K562 (cell line): ENCODE measurements at regions not wholly inside any gene's neighbourhood (a gene's known extent, or its start where the extent isn't known, plus 50 kb on each side); places are given as distances from the start of the nearest gene placed in this dataset.

Source experiments
- ATAC-seq: fragments of 200-7000 bp; cut with Tn5 transposase; 3 replicates; pipeline ENCODE4 v1.9.1; 2020; ENCODE audit warnings: moderate library complexity
- BruUV-seq: library from RNA; stranded (reverse); fragments of 400-500 nt; replicated peaks from 2 replicates; lab custom pipeline; 2021; lab: Mats Ljungman, UMichigan
- CTCF ChIA-PET: fragments of 300-600 bp; formaldehyde crosslinking; extraction: SDS; loops from one replicate; lab custom pipeline; 2021; ENCODE audit warnings: low intra/inter-chr PET ratio; lab: Yijun Ruan, JAX
- POLR2A ChIA-PET: fragments of 300-600, 350-650 bp; sonication (Branson Sonifier 250); formaldehyde crosslinking; extraction: SDS; loops from one replicate; lab custom pipeline; 2021; ENCODE audit warnings: antibody characterized with exemption, inconsistent platforms; lab: Yijun Ruan, JAX
- DNase-seq, 4 experiments: peaks; one replicate each; pipeline versions ENCODE4 v3.0.0 to v3.0.0-alpha.2; 2011 to 2018; ENCODE audit warnings: low spot score in 3 of 4, mixed read lengths in 3 of 4; ENCODE audit errors: extremely low read depth in 1 of 4
- FAIRE-seq: peaks from 2 replicates; lab custom pipeline; 2011; peaks lifted over from hg19 to GRCh38; lab: Jason Lieb, UNC
- H2AFZ ChIP-seq: 2 replicates; pipeline ENCODE4 v1.6.0; 2011; ENCODE audit warnings: low read depth, low read length, control low read depth, inconsistent platforms
- H3K27ac ChIP-seq: fragments of 200-600 bp; 3 replicates; pipeline ENCODE4 v1.8.0; 2011; ENCODE audit warnings: low read depth, mild to moderate bottlenecking, control low read depth, inconsistent platforms, low read length, moderate library complexity, mixed read lengths; ENCODE audit errors: extremely low read depth
- H3K27me3 ChIP-seq, 2 experiments: fragments of 300-600 bp in 1 of 2; 2 replicates in 1 of 2; 3 replicates in 1 of 2; pipeline versions ENCODE4 v1.6.0 to v1.8.0; 2011; ENCODE audit warnings: inconsistent platforms in 2 of 2, low read length in 2 of 2, mild to moderate bottlenecking in 1 of 2, mixed read lengths in 1 of 2, moderate library complexity in 1 of 2; ENCODE audit not compliant: control insufficient read depth in 2 of 2, insufficient read depth in 2 of 2
- H3K36me3 ChIP-seq: fragments of 300-600 bp; 3 replicates; pipeline ENCODE4 v1.8.0; 2011; ENCODE audit warnings: mild to moderate bottlenecking, low read length, inconsistent platforms; ENCODE audit not compliant: control insufficient read depth, insufficient read depth
- H3K4me1 ChIP-seq, 2 experiments: fragments of 200-600 bp in 1 of 2; replicated peaks in 1 of 2; 2 replicates in 1 of 2; 3 replicates in 1 of 2; pipeline versions ENCODE4 v1.5.1 to v1.8.0; 2011; ENCODE audit warnings: inconsistent platforms in 2 of 2, low read length in 2 of 2, mild to moderate bottlenecking in 1 of 2, mixed read lengths in 1 of 2, moderate library complexity in 1 of 2; ENCODE audit not compliant: control insufficient read depth in 2 of 2, insufficient read depth in 2 of 2
- H3K4me2 ChIP-seq: 2 replicates; pipeline ENCODE4 v1.6.1; 2011; ENCODE audit warnings: low read length, control low read depth, inconsistent platforms, mixed read lengths; ENCODE audit not compliant: insufficient read depth
- H3K4me3 ChIP-seq: fragments of 200-600 bp; sonication (generic), shearing (Covaris generic); 2 replicates; pipeline ENCODE4 v1.5.1; 2016; ENCODE audit warnings: control low read depth, inconsistent platforms
- H3K79me2 ChIP-seq: fragments of 200-600 bp; 3 replicates; pipeline ENCODE4 v1.8.0; 2011; ENCODE audit warnings: low read length, inconsistent platforms; ENCODE audit not compliant: control insufficient read depth, insufficient read depth
- H3K9ac ChIP-seq, 2 experiments: 2 replicates each; pipeline versions ENCODE4 v1.6.0 to v1.6.1; 2011; ENCODE audit warnings: low read depth in 2 of 2, low read length in 2 of 2, control low read depth in 1 of 2, inconsistent platforms in 1 of 2, mild to moderate bottlenecking in 1 of 2, mixed read lengths in 1 of 2; ENCODE audit not compliant: insufficient read depth in 1 of 2
- H3K9me1 ChIP-seq: one replicate; pipeline ENCODE4 v1.6.0; 2011; ENCODE audit warnings: inconsistent platforms, mild to moderate bottlenecking, low read length, moderate library complexity; ENCODE audit not compliant: control insufficient read depth, insufficient read depth
- H3K9me3 ChIP-seq: replicated peaks from 2 replicates; pipeline ENCODE4 v1.5.1; 2011; ENCODE audit warnings: low read depth, low read length, inconsistent platforms; ENCODE audit not compliant: control insufficient read depth, insufficient read depth
- H4K20me1 ChIP-seq: replicated peaks from 2 replicates; pipeline ENCODE4 v1.6.1; 2011; ENCODE audit warnings: low read length, inconsistent platforms, mixed read lengths; ENCODE audit not compliant: control insufficient read depth, insufficient read depth
- CBFA2T3 ChIP-seq: fragments of 450-650 bp; IDR thresholded peaks from 2 replicates; pipeline ENCODE4 v1.6.1; 2017
- DMBX1 ChIP-seq: fragments of 250-450 bp; sonication (Bioruptor Pico); IDR thresholded peaks from 2 replicates; pipeline ENCODE4 v1.8.0; 2022; ENCODE audit warnings: inconsistent platforms, mild to moderate bottlenecking, moderate library complexity, borderline replicate concordance
- HDAC8 ChIP-seq: fragments of 450-650 bp; IDR thresholded peaks from 2 replicates; pipeline ENCODE4 v1.6.1; 2016; ENCODE audit warnings: mild to moderate bottlenecking, missing genetic modification characterization, moderate library complexity, missing compliant biosample characterization
- HNRNPL ChIP-seq: fragments of 200-400 bp; formaldehyde crosslinking; IDR thresholded peaks from 2 replicates; pipeline ENCODE4 v1.6.1; 2017; ENCODE audit warnings: low read depth, mild to moderate bottlenecking, low read length
- MAFF ChIP-seq: IDR thresholded peaks from 2 replicates; pipeline ENCODE4 v1.6.1; 2012; ENCODE audit warnings: low read length, improper control_type of control experiment
- MAFG ChIP-seq: fragments of 450-650 bp; conservative IDR thresholded peaks from 2 replicates; pipeline ENCODE4 v1.6.1; 2016; ENCODE audit warnings: missing genetic modification characterization, missing compliant biosample characterization
- MAFK ChIP-seq: IDR thresholded peaks from 2 replicates; pipeline ENCODE4 v1.6.1; 2011; ENCODE audit warnings: low read length, improper control_type of control experiment
- PHF20 ChIP-seq: fragments of 450-650 bp; IDR thresholded peaks from 2 replicates; pipeline ENCODE4 v1.6.1; 2018; ENCODE audit not compliant: partially characterized antibody
- POLR2B ChIP-seq: fragments of 450-650 bp; IDR thresholded peaks from 2 replicates; pipeline ENCODE4 v1.6.1; 2018; ENCODE audit warnings: low read depth; ENCODE audit not compliant: partially characterized antibody
- PURB ChIP-seq: sonication (generic); formaldehyde crosslinking; IDR thresholded peaks from 2 replicates; pipeline ENCODE4 v1.9.0; 2021; ENCODE audit warnings: low read depth, mild to moderate bottlenecking, missing genetic modification reagents
- SAP30 ChIP-seq: fragments of 200-600 bp; sonication (generic); IDR thresholded peaks from 2 replicates; pipeline ENCODE4 v1.6.1; 2012; ENCODE audit warnings: borderline replicate concordance, low read depth, mild to moderate bottlenecking, moderate library complexity, low read length, control low read depth, inconsistent platforms; ENCODE audit not compliant: insufficient read depth, poor library complexity, severe bottlenecking
- SRSF1 ChIP-seq: fragments of 200-400 bp; formaldehyde crosslinking; IDR thresholded peaks from 2 replicates; pipeline ENCODE4 v1.6.1; 2017; ENCODE audit warnings: mild to moderate bottlenecking, low read depth, low read length, moderate library complexity
- SRSF9 ChIP-seq: fragments of 200-400 bp; formaldehyde crosslinking; IDR thresholded peaks from 2 replicates; pipeline ENCODE4 v1.6.1; 2017; ENCODE audit warnings: low read depth, low read length, borderline replicate concordance
- THAP12 ChIP-seq: fragments of 250-450 bp; sonication (Bioruptor Pico); IDR thresholded peaks from 2 replicates; pipeline ENCODE4 v1.9.0; 2021; ENCODE audit warnings: mild to moderate bottlenecking, inconsistent platforms
- ZNF316 ChIP-seq: fragments of 450-650 bp; IDR thresholded peaks from 2 replicates; pipeline ENCODE4 v1.6.1; 2016
- ZNF584 ChIP-seq: fragments of 200-800 bp; sonication (Bioruptor generic); IDR thresholded peaks from 2 replicates; pipeline ENCODE4 v1.6.1; 2016; ENCODE audit warnings: low read depth, mild to moderate bottlenecking, missing genetic modification characterization, missing compliant biosample characterization
- WGBS: fragments of 100-300 bp; shearing (Covaris generic); methylation state at CpG from one replicate; pipeline ENCODE4 v1.1.6; 2016; ENCODE audit warnings: low coverage, mixed read lengths; ENCODE audit not compliant: insufficient coverage; ENCODE audit errors: missing lambda C conversion rate; 5-methylcytosine and 5-hydroxymethylcytosine counted together
- in situ Hi-C: fragments of 300-500 bp; cut with MboI; formaldehyde crosslinking; loops from 4 replicates; pipeline ENCODE4 v1.15.0; 2018; ENCODE audit warnings: inconsistent platforms, mixed read lengths
- intact Hi-C: fragments of 100-400 bp; cut with micrococcal nuclease; formaldehyde crosslinking; loops from 2 replicates; pipeline ENCODE4 v1.14.2; 2022

GRCh38 chr4:122517345-122517744, 60.8 kb upstream of the IL2 start:
- no peak for TF ChIP-seq PURB
- TF ChIP-seq POLR2B, result no peak
- TF ChIP-seq MAFK, result peak; percentile 21; the same call in 1 of the 2 replicates
- TF ChIP-seq MAFG (tag), result peak; percentile 51
- peak; percentile 41; the same call in 1 of the 2 replicates for TF ChIP-seq MAFF
- TF ChIP-seq ZNF316, result peak; percentile 76
- TF ChIP-seq, all 486 proteins: peak for 4
- intact Hi-C loops (no loop called here), in situ Hi-C loops (no loop called here)
- H3K79me2 ChIP-seq, result no peaks in the 10 kb centered on the region
- no peak for FAIRE-seq
- H3K9ac ChIP-seq, result no peak overlapping the region
- no peak for ATAC-seq
- no peak overlapping the region for H3K4me2 ChIP-seq
- no peaks in the 10 kb centered on the region for H4K20me1 ChIP-seq
- no peaks in the 10 kb centered on the region; the same call in 1 of the 2 replicates for H3K9me3 ChIP-seq
- H3K9me1 ChIP-seq, result no peaks in the 10 kb centered on the region
- 19% methylated on average over 1 of the region's 1 CpG for WGBS
- POLR2A ChIA-PET, result no interaction called here
- H3K36me3 ChIP-seq, result no peaks in the 10 kb centered on the region
- no peak overlapping the region for H2AFZ ChIP-seq
- no peak overlapping the region for H3K4me3 ChIP-seq
- CTCF ChIA-PET, result no interaction called here
- H3K27me3 ChIP-seq, result no peaks in the 10 kb centered on the region
- no peak for DNase-seq
- no peak overlapping the region for H3K27ac ChIP-seq
- no TSS peak for BruUV-seq
- no peaks in the 10 kb centered on the region for H3K4me1 ChIP-seq

- CTCF ChIA-PET, result no interaction called here
- no peak for FAIRE-seq
- no peaks in the 10 kb centered on the region for H3K4me1 ChIP-seq
- TF ChIP-seq SAP30, result no peak
- TF ChIP-seq THAP12 (CRISPR knock-in tag), result no peak
- TF ChIP-seq PHF20, result no peak
- no peak for TF ChIP-seq ZNF584 (CRISPR knock-in tag)
- TF ChIP-seq DMBX1 (CRISPR knock-in tag), result no peak
- TF ChIP-seq HNRNPL, result no peak
- TF ChIP-seq CBFA2T3, result no peak
- no peak for TF ChIP-seq HDAC8
- no peak for TF ChIP-seq SRSF9
- no peak for TF ChIP-seq SRSF1
These were observed 59.9 kb upstream of the IL2 start for GRCh38 chr4:122516376-122516775.

More at GRCh38 chr4:122516376-122516775, 59.9 kb upstream of the IL2 start:
- BruUV-seq, result no TSS peak
- no peak overlapping the region for H3K4me3 ChIP-seq
- POLR2A ChIA-PET, result no interaction called here
- no peaks in the 10 kb centered on the region for H3K79me2 ChIP-seq
- no peaks in the 10 kb centered on the region for H3K9me1 ChIP-seq
- DNase-seq (no peak), ATAC-seq (no peak)
- intact Hi-C loops, result no loop called here
- no peak overlapping the region for H2AFZ ChIP-seq
- no peak overlapping the region for H3K27ac ChIP-seq
- H3K36me3 ChIP-seq, result no peaks in the 10 kb centered on the region
- no peaks in the 10 kb centered on the region; the same call in 1 of the 2 replicates for H3K9me3 ChIP-seq
- H4K20me1 ChIP-seq, result no peaks in the 10 kb centered on the region
- H3K9ac ChIP-seq, result no peak overlapping the region
- WGBS, result 0% methylated on average over 1 of the region's 1 CpG
- H3K4me2 ChIP-seq, result no peak overlapping the region
- in situ Hi-C loops, result no loop called here
- H3K27me3 ChIP-seq, result peaks cover 0 to 4% of the 10 kb centered on the region in 2 experiments; a peak in 2 of 5 replicates
